GM12878 (cell line): ENCODE measurements at regions not wholly inside any gene's neighbourhood (a gene's known extent, or its start where the extent isn't known, plus 50 kb on each side); places are given as distances from the start of the nearest gene placed in this dataset.

Experiments used
- ATAC-seq: fragments of 200-7000 bp; cut with Tn5 transposase; 3 replicates; pipeline ENCODE4 v1.9.1; 2020; ENCODE audit warnings: mild to moderate bottlenecking, moderate library complexity
- BruUV-seq: library from RNA; stranded (reverse); fragments of 400-500 nt; replicated peaks from 2 replicates; lab custom pipeline; 2021; lab: Mats Ljungman, UMichigan
- CTCF ChIA-PET: fragments of 300-600 bp; sonication (Branson Sonifier 250); formaldehyde crosslinking; extraction: SDS; loops from one replicate; lab custom pipeline; 2021; ENCODE audit warnings: inconsistent platforms; lab: Yijun Ruan, JAX
- POLR2A ChIA-PET: fragments of 350-600 bp; formaldehyde crosslinking; extraction: SDS; loops from one replicate; lab custom pipeline; 2021; ENCODE audit warnings: inconsistent platforms; lab: Charles Lee
- RAD21 ChIA-PET: fragments of 300-600 bp; sonication (Branson Sonifier 250); formaldehyde crosslinking; loops from one replicate; lab custom pipeline; 2023; ENCODE audit warnings: antibody characterized with exemption; ENCODE audit not compliant: unreplicated experiment; lab: Charles Lee
- SMC1A ChIA-PET: fragments of 300-600 bp; sonication (Branson Sonifier 250); formaldehyde crosslinking; loops from one replicate; lab custom pipeline; 2023; ENCODE audit not compliant: unreplicated experiment, uncharacterized antibody; lab: Charles Lee
- DNase-seq: peaks from one replicate; pipeline ENCODE4 v3.0.0-alpha.2; 2011; ENCODE audit warnings: low read depth, low spot score
- FAIRE-seq: peaks from 3 replicates; lab custom pipeline; 2011; peaks lifted over from hg19 to GRCh38; lab: Jason Lieb, UNC
- H2AFZ ChIP-seq: 2 replicates; pipeline ENCODE4 v1.6.0; 2011; ENCODE audit warnings: low read depth, low read length, control low read depth; ENCODE audit not compliant: control insufficient read depth
- H3K27ac ChIP-seq: 2 replicates; pipeline ENCODE4 v1.5.1; 2011; ENCODE audit warnings: control low read depth; ENCODE audit not compliant: control insufficient read depth, insufficient read depth
- H3K27me3 ChIP-seq, 2 experiments: replicated peaks in 1 of 2; 2 replicates each; pipeline versions ENCODE4 v1.6.0 to v1.6.1; 2011; ENCODE audit warnings: low read length in 1 of 2; ENCODE audit not compliant: control insufficient read depth in 2 of 2, insufficient read depth in 2 of 2
- H3K36me3 ChIP-seq, 2 experiments: 2 replicates each; pipeline ENCODE4 v1.5.1; 2011; ENCODE audit warnings: low read length in 1 of 2; ENCODE audit not compliant: control insufficient read depth in 2 of 2, insufficient read depth in 2 of 2
- H3K4me1 ChIP-seq: 2 replicates; pipeline ENCODE4 v1.6.1; 2011; ENCODE audit warnings: mild to moderate bottlenecking, low read length, moderate library complexity, mixed read lengths; ENCODE audit not compliant: control insufficient read depth, insufficient read depth
- H3K4me2 ChIP-seq: 2 replicates; pipeline ENCODE4 v1.6.0; 2011; ENCODE audit warnings: control low read depth; ENCODE audit not compliant: control insufficient read depth, insufficient read depth
- H3K4me3 ChIP-seq: fragments of 200-600 bp; sonication (generic); 2 replicates; pipeline ENCODE4 v1.5.1; 2016
- H3K79me2 ChIP-seq: 2 replicates; pipeline ENCODE4 v1.6.0; 2011; ENCODE audit warnings: low read length; ENCODE audit not compliant: control insufficient read depth, insufficient read depth
- H3K9ac ChIP-seq: 2 replicates; pipeline ENCODE4 v1.8.0; 2011; ENCODE audit warnings: low read length, control low read depth, mixed read lengths; ENCODE audit not compliant: control insufficient read depth, insufficient read depth
- H3K9me3 ChIP-seq: replicated peaks from 3 replicates; pipeline ENCODE4 v1.5.1; 2011; ENCODE audit warnings: mild to moderate bottlenecking, low read length; ENCODE audit not compliant: control insufficient read depth, insufficient read depth
- H4K20me1 ChIP-seq: 2 replicates; pipeline ENCODE4 v1.6.0; 2011; ENCODE audit not compliant: control insufficient read depth, insufficient read depth
- BMI1 ChIP-seq: fragments of 450-650 bp; IDR thresholded peaks from 2 replicates; pipeline ENCODE4 v1.6.1; 2016; ENCODE audit warnings: mild to moderate bottlenecking, moderate library complexity, borderline replicate concordance
- CREB1 ChIP-seq: IDR thresholded peaks from 2 replicates; pipeline ENCODE4 v1.6.1; 2012; ENCODE audit warnings: low read depth, mild to moderate bottlenecking, inconsistent platforms
- DPF2 ChIP-seq: fragments of 450-650 bp; IDR thresholded peaks from 2 replicates; pipeline ENCODE4 v1.6.1; 2017; ENCODE audit warnings: mild to moderate bottlenecking
- EGR1 ChIP-seq, 2 experiments: IDR thresholded peaks; 1 replicate in 1 of 2; 2 replicates in 1 of 2; pipeline ENCODE4 v1.6.1; 2011 to 2012; ENCODE audit warnings: low read depth in 2 of 2, low read length in 2 of 2, borderline replicate concordance in 1 of 2, mild to moderate bottlenecking in 1 of 2, moderate library complexity in 1 of 2
- ETV6 ChIP-seq, 2 experiments: fragments of 450-650 bp in 1 of 2; IDR thresholded peaks in 1 of 2; conservative IDR thresholded peaks in 1 of 2; 2 replicates each; pipeline ENCODE4 v1.6.1; 2014; ENCODE audit warnings: antibody characterized with exemption in 1 of 2, borderline replicate concordance in 1 of 2, low read depth in 1 of 2, mild to moderate bottlenecking in 1 of 2, moderate library complexity in 1 of 2
- HCFC1 ChIP-seq: fragments of 150-350 bp; IDR thresholded peaks from 2 replicates; pipeline ENCODE4 v1.6.1; 2014; ENCODE audit warnings: low read length
- HDGF ChIP-seq: fragments of 450-650 bp; IDR thresholded peaks from 2 replicates; pipeline ENCODE4 v1.6.1; 2016; ENCODE audit warnings: antibody characterized with exemption
- JUND ChIP-seq: IDR thresholded peaks from 2 replicates; pipeline ENCODE4 v1.6.1; 2012; ENCODE audit warnings: low read depth, mild to moderate bottlenecking, low read length, improper control_type of control experiment, moderate library complexity
- NBN ChIP-seq: fragments of 450-650 bp; IDR thresholded peaks from 2 replicates; pipeline ENCODE4 v1.6.1; 2016
- RUNX3 ChIP-seq: IDR thresholded peaks from 2 replicates; pipeline ENCODE4 v1.6.1; 2012; ENCODE audit warnings: low read length, inconsistent platforms
- SMAD5 ChIP-seq: IDR thresholded peaks from 2 replicates; pipeline ENCODE4 v1.6.1; 2016; ENCODE audit warnings: antibody characterized with exemption, low read depth
- SREBF1 ChIP-seq: IDR thresholded peaks from 2 replicates; pipeline ENCODE4 v1.6.1; 2012; ENCODE audit warnings: mild to moderate bottlenecking, low read length
- STAT1 ChIP-seq: fragments of 450-650 bp; conservative IDR thresholded peaks from 2 replicates; pipeline ENCODE4 v1.6.1; 2014; ENCODE audit warnings: antibody characterized with exemption, mild to moderate bottlenecking
- TCF12 ChIP-seq: IDR thresholded peaks from 2 replicates; pipeline ENCODE4 v1.6.1; 2011; ENCODE audit warnings: low read depth, mild to moderate bottlenecking, low read length
- WGBS: methylation state at CpG from one replicate; pipeline ENCODE4 v1.1.6; 2016; ENCODE audit warnings: low lambda C conversion rate; ENCODE audit not compliant: insufficient replicate concordance, insufficient coverage; ENCODE audit errors: missing lambda C conversion rate; 5-methylcytosine and 5-hydroxymethylcytosine counted together
- in situ Hi-C: fragments of 300-500 bp; cut with MboI; formaldehyde crosslinking; loops from 9 replicates; pipeline ENCODE4 v1.14.3; 2018; ENCODE audit warnings: mixed read lengths
- intact Hi-C: fragments of 100-400 bp; cut with micrococcal nuclease; formaldehyde crosslinking; loops from one replicate; pipeline ENCODE4 v1.14.2; 2022; ENCODE audit not compliant: unreplicated experiment
- TF ChIP-seq, protein P1 (sequence below): fragments of 450-650 bp; IDR thresholded peaks from 2 replicates; pipeline ENCODE4 v1.6.1; 2017; ENCODE audit warnings: mild to moderate bottlenecking, moderate library complexity
- TF ChIP-seq, protein P2 (sequence below): fragments of 450-650 bp; IDR thresholded peaks from 2 replicates; pipeline ENCODE4 v1.6.1; 2017; ENCODE audit warnings: antibody characterized with exemption, mild to moderate bottlenecking, moderate library complexity
- TF ChIP-seq, protein P3 (sequence below): IDR thresholded peaks from 2 replicates; pipeline ENCODE4 v1.6.1; 2011; ENCODE audit warnings: borderline replicate concordance, low read depth, mild to moderate bottlenecking, moderate library complexity, low read length; ENCODE audit not compliant: insufficient read depth, poor library complexity, severe bottlenecking
- TF ChIP-seq, protein P4 (sequence below): IDR thresholded peaks from 2 replicates; pipeline ENCODE4 v1.6.1; 2012; ENCODE audit warnings: low read depth, low read length, improper control_type of control experiment

DNA sequence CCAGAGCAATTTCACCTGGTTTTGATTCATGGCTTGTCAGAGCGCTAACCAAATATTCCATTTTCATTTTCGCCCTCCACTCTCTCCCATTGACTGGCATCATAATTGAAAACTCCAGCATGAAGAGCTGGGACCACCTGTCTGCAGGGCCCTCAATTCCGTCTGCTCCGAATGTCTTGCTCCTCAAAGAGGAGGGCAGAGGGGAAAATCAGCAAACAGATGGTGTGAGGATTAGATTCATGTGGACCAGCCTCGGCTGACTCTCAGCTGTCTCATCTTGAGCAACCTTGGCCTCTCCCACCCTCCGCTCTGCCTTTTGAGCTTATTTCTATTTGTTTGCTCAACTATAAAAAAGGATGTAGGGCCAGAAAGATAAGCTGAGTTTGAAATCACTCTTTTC is 512.2 kb upstream of the PPP2R3A start:
- no peak for FAIRE-seq
- CTCF ChIA-PET, result no interaction called here
- no peaks in the 10 kb centered on the region for H3K79me2 ChIP-seq
- TF ChIP-seq, protein P1, sequence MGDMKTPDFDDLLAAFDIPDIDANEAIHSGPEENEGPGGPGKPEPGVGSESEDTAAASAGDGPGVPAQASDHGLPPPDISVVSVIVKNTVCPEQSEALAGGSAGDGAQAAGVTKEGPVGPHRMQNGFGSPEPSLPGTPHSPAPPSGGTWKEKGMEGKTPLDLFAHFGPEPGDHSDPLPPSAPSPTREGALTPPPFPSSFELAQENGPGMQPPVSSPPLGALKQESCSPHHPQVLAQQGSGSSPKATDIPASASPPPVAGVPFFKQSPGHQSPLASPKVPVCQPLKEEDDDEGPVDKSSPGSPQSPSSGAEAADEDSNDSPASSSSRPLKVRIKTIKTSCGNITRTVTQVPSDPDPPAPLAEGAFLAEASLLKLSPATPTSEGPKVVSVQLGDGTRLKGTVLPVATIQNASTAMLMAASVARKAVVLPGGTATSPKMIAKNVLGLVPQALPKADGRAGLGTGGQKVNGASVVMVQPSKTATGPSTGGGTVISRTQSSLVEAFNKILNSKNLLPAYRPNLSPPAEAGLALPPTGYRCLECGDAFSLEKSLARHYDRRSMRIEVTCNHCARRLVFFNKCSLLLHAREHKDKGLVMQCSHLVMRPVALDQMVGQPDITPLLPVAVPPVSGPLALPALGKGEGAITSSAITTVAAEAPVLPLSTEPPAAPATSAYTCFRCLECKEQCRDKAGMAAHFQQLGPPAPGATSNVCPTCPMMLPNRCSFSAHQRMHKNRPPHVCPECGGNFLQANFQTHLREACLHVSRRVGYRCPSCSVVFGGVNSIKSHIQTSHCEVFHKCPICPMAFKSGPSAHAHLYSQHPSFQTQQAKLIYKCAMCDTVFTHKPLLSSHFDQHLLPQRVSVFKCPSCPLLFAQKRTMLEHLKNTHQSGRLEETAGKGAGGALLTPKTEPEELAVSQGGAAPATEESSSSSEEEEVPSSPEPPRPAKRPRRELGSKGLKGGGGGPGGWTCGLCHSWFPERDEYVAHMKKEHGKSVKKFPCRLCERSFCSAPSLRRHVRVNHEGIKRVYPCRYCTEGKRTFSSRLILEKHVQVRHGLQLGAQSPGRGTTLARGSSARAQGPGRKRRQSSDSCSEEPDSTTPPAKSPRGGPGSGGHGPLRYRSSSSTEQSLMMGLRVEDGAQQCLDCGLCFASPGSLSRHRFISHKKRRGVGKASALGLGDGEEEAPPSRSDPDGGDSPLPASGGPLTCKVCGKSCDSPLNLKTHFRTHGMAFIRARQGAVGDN, result no peak
- TF ChIP-seq HCFC1 (no peak), NBN (no peak), BMI1 (no peak), EGR1 (IDR thresholded peaks at IDR 0.05; ENCODE audit: borderline replicate concordance in 1 of 2, low read depth in 2 of 2, low read length in 2 of 2) (no peak), CREB1 (no peak), TCF12 (no peak), STAT1 (no peak), RUNX3 (no peak), HDGF (no peak), DPF2 (no peak), JUND (no peak), SMAD5 (no peak), SREBF1 (no peak), ETV6 (conservative IDR thresholded peaks at IDR 0.05 in 1 of 2, IDR thresholded peaks at IDR 0.05 in 1 of 2; ENCODE audit: borderline replicate concordance in 1 of 2, low read depth in 1 of 2) (no peak)
- TF ChIP-seq, protein P2, sequence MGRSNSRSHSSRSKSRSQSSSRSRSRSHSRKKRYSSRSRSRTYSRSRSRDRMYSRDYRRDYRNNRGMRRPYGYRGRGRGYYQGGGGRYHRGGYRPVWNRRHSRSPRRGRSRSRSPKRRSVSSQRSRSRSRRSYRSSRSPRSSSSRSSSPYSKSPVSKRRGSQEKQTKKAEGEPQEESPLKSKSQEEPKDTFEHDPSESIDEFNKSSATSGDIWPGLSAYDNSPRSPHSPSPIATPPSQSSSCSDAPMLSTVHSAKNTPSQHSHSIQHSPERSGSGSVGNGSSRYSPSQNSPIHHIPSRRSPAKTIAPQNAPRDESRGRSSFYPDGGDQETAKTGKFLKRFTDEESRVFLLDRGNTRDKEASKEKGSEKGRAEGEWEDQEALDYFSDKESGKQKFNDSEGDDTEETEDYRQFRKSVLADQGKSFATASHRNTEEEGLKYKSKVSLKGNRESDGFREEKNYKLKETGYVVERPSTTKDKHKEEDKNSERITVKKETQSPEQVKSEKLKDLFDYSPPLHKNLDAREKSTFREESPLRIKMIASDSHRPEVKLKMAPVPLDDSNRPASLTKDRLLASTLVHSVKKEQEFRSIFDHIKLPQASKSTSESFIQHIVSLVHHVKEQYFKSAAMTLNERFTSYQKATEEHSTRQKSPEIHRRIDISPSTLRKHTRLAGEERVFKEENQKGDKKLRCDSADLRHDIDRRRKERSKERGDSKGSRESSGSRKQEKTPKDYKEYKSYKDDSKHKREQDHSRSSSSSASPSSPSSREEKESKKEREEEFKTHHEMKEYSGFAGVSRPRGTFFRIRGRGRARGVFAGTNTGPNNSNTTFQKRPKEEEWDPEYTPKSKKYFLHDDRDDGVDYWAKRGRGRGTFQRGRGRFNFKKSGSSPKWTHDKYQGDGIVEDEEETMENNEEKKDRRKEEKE, result no peak
- TF ChIP-seq, protein P3, sequence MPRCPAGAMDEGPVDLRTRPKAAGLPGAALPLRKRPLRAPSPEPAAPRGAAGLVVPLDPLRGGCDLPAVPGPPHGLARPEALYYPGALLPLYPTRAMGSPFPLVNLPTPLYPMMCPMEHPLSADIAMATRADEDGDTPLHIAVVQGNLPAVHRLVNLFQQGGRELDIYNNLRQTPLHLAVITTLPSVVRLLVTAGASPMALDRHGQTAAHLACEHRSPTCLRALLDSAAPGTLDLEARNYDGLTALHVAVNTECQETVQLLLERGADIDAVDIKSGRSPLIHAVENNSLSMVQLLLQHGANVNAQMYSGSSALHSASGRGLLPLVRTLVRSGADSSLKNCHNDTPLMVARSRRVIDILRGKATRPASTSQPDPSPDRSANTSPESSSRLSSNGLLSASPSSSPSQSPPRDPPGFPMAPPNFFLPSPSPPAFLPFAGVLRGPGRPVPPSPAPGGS, result no peak
- TF ChIP-seq, protein P4, sequence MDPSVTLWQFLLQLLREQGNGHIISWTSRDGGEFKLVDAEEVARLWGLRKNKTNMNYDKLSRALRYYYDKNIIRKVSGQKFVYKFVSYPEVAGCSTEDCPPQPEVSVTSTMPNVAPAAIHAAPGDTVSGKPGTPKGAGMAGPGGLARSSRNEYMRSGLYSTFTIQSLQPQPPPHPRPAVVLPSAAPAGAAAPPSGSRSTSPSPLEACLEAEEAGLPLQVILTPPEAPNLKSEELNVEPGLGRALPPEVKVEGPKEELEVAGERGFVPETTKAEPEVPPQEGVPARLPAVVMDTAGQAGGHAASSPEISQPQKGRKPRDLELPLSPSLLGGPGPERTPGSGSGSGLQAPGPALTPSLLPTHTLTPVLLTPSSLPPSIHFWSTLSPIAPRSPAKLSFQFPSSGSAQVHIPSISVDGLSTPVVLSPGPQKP, result no peak

More for the DNA sequence above, 512.2 kb upstream of the PPP2R3A start:
- no peak overlapping the region for H3K27ac ChIP-seq
- no peaks in the 10 kb centered on the region for H4K20me1 ChIP-seq
- ChIA-PET SMC1A (interaction anchor here (0.5 kb wide), 1 partner anchor 13 kb away, joined by 3 read pairs; no protein-coding TSS in a partner anchor), RAD21 (no interaction called here), POLR2A (no interaction called here)
- WGBS, result 37% methylated on average over 6 of the region's 6 CpGs
- ATAC-seq (no peak), DNase-seq (no peak)
- BruUV-seq, result no TSS peak
- no peak overlapping the region for H3K9ac ChIP-seq
- in situ Hi-C loops, result no loop called here
- no peak overlapping the region for H3K4me3 ChIP-seq
- no peaks in the 10 kb centered on the region for H3K27me3 ChIP-seq
- no peaks in the 10 kb centered on the region for H3K4me1 ChIP-seq
- H3K4me2 ChIP-seq, result no peak overlapping the region
- H3K9me3 ChIP-seq, result no peaks in the 10 kb centered on the region
- intact Hi-C loops, result no loop called here
- H2AFZ ChIP-seq, result no peak overlapping the region
- no peaks in the 10 kb centered on the region for H3K36me3 ChIP-seq
